Natural killer cell treated with Interleukin-12 subunit alpha and Interleukin-12 subunit beta and Interleukin-15 and Interleukin-18, amount 100 ng/mL, for 72 hours (primary cell): ENCODE measurements at regions not wholly inside any gene's neighbourhood (a gene's known extent, or its start where the extent isn't known, plus 50 kb on each side); places are given as distances from the start of the nearest gene placed in this dataset.
"Not testable (repeated sequence)": the region's sequence is repeated elsewhere in the genome, so short reads cannot be mapped to it uniquely, and the experiment has no call there.

Experiments used
- ATAC-seq, 2 donors: fragments of 150-1000 bp; cut with Tn5 transposase in 1 of 2; sonication (Bioruptor Pico), chemical (Tn5 transposase) in 1 of 2; 2 replicates each; pipeline ENCODE4 v1.10.0; 2021
- DNase-seq: peaks from one replicate; pipeline ENCODE4 v3.0.0; 2022; ENCODE audit warnings: low spot score
- H3K27ac Mint-ChIP-seq, 2 donors: 1 replicate in 1 of 2; 2 replicates in 1 of 2; pipeline ENCODE4 v1.8.0; 2022; ENCODE audit warnings: mixed read lengths in 2 of 2, mild to moderate bottlenecking in 1 of 2, moderate library complexity in 1 of 2
- H3K27me3 Mint-ChIP-seq, 2 donors: 1 replicate in 1 of 2; 2 replicates in 1 of 2; pipeline ENCODE4 v1.8.0; 2022; ENCODE audit warnings: mixed read lengths in 2 of 2
- H3K36me3 Mint-ChIP-seq: one replicate; pipeline ENCODE4 v1.8.0; 2022; ENCODE audit warnings: mixed read lengths
- H3K4me1 Mint-ChIP-seq, 2 donors: 1 replicate in 1 of 2; 2 replicates in 1 of 2; pipeline ENCODE4 v1.8.0; 2022; ENCODE audit warnings: low read depth in 2 of 2, mixed read lengths in 2 of 2, mild to moderate bottlenecking in 1 of 2
- H3K4me3 Mint-ChIP-seq: one replicate; pipeline ENCODE4 v1.8.0; 2022; ENCODE audit warnings: mixed read lengths
- H3K9me3 Mint-ChIP-seq: 2 replicates; pipeline ENCODE4 v1.8.0; 2022; ENCODE audit warnings: mixed read lengths

- ATAC-seq (peak; percentile 83 to 88), DNase-seq (peak; percentile 83)
- Mint-ChIP-seq H3K27ac (peak overlapping the region; percentile 97 to 98), H3K9me3 (no peaks in the 10 kb centered on the region), H3K4me3 (peak overlapping the region; percentile 96), H3K4me1 (peaks cover 31 to 42% of the 10 kb centered on the region in 2 donors), H3K36me3 (peaks cover 5% of the 10 kb centered on the region), H3K27me3 (no peaks in the 10 kb centered on the region)
Observed at GRCh38 chr6:27138837-27139755, 108.4 kb upstream of the PRSS16 start.

DNA sequence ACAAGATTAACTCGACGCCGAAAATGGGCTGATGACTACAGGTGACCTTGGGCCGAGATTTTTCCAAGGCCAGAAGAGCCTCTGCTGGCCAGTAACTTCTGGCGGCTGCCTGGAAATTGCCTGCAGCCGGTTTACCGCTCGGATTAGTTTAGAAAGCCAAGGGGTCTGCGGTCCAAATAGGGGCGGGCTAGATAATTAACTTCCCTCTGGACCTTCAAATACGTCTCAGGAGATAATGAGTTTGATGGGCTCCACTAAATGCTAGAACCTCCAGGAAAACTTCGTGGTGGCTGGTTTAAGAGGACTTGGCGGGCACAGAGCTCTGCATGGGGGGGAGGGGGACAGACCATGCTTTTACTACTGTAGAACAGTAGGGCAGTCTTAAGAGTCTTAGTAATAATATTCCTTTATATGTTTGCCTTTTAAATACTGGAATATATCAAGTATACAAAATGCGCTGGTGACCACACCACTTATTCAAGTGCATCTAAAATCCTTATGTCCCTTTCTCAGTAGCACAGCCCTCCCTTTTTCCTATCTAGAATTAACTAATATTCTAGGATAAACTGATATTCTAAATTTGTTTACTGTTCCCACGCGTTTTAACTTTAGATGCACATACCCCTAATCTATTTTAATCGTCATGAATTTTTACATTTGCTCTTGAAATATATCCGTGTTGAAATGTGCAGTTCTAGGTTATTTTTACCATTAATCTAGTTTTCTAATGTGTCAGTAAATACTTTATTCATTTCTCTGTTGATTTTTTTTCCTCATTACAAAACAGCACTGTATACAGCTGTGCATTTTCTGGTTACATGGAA, 107.5 kb upstream of the PRSS16 start:
- peak overlapping the region; percentile 97 to 98 for H3K27ac Mint-ChIP-seq
- peaks cover 5% of the 10 kb centered on the region for H3K36me3 Mint-ChIP-seq
- DNase-seq (no peak), ATAC-seq (peak; percentile 59 to 62)
- H3K27me3 Mint-ChIP-seq = no peaks in the 10 kb centered on the region
- H3K9me3 Mint-ChIP-seq = no peaks in the 10 kb centered on the region
- H3K4me1 Mint-ChIP-seq = peaks cover 31 to 36% of the 10 kb centered on the region in 2 donors
- peak overlapping the region; percentile 96 for H3K4me3 Mint-ChIP-seq

DNA sequence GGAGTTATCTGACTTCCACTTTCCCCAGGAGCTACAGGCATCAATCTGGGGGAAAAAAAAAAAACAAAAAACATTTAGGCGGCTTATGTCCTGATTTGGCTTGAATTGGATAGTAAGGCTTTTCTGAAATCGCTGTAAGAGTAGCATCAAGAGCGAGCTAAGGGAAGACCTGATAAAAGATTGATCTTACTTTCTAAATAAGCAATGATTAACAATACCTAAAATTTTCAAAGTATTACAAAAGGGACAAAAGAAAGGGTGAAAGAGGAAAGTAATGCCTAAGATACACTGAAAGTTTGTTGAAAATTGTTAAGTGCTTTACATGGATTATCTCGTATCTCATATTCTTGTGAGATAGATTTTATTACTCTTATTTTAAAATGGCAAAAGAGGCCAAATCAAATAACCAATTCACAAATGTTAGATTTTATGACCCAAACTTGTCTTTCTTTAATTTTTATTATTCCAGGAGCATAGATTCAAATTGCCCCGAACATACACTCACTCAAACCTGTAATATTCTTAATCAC, 106.4 kb upstream of the PRSS16 start:
- Mint-ChIP-seq H3K4me3 (peak overlapping the region; percentile 96), H3K4me1 (peaks cover 30 to 36% of the 10 kb centered on the region in 2 donors), H3K27me3 (no peaks in the 10 kb centered on the region), H3K36me3 (peaks cover 5% of the 10 kb centered on the region), H3K27ac (peak overlapping the region; percentile 97 to 98), H3K9me3 (no peaks in the 10 kb centered on the region)
- DNase-seq (no peak), ATAC-seq (no peak)

DNA sequence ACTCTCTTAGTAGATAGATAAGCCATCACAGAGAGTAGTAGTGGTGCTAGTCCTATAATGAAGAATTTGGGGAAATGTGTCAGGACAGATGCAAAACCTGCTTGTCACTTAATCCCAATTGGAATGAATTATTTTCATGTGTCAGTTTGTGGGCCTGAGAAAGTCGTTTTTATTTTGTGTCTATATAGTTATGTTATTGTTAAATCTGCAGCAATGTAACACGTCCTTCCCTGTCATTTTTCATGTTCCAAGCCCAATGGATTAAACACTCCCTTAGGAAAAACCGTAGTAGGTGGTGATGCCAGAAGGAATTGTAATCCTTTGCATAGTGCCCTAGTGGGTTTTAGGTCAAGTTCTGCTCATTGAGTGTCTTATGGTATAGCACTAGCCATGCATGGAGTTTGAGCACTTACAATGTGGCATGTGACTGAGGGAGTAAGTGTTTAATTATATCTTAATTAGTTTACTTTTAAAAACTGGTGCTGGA, 105.9 kb upstream of the PRSS16 start:
- Mint-ChIP-seq H3K4me3 (peak overlapping the region; percentile 96), H3K27me3 (no peaks in the 10 kb centered on the region), H3K36me3 (peaks cover 5% of the 10 kb centered on the region), H3K27ac (peak overlapping the region; percentile 97 to 98), H3K9me3 (no peaks in the 10 kb centered on the region), H3K4me1 (peaks cover 28 to 36% of the 10 kb centered on the region in 2 donors)
- ATAC-seq (no peak), DNase-seq (no peak)

DNA sequence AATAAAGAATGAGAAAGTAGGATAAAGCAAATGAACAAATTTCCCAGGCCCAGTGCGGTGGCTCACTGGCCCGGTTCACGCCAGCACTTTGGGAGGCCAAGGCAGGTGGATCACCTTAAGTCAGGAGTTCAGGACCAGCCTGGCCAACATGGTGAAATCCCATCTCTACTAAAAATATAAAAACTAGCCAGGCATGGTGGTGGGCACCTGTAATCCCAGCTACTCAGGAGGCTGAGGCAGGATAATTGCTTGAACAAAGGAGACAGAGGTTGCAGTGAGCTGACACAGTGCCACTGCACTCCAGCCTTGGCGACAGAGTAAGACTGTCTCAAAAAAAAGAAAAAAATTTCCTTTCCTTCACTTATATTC, 104.5 kb upstream of the PRSS16 start:
- ATAC-seq, H3K36me3 Mint-ChIP-seq, DNase-seq, H3K27ac Mint-ChIP-seq, H3K9me3 Mint-ChIP-seq, H3K27me3 Mint-ChIP-seq: not testable (repeated sequence)
- peaks cover 28 to 35% of the 10 kb centered on the region in 2 donors for H3K4me1 Mint-ChIP-seq
- peak overlapping the region; percentile 37 for H3K4me3 Mint-ChIP-seq

GRCh38 chr6:27143474-27144026, 104.0 kb upstream of the PRSS16 start:
- no peak for ATAC-seq
- peaks cover 25 to 33% of the 10 kb centered on the region in 2 donors for H3K4me1 Mint-ChIP-seq
- H3K36me3 Mint-ChIP-seq = peaks cover 5% of the 10 kb centered on the region
- no peak for DNase-seq
- peak overlapping the region; percentile 37 for H3K4me3 Mint-ChIP-seq
- no peak overlapping the region for H3K27ac Mint-ChIP-seq
- H3K27me3 Mint-ChIP-seq = no peaks in the 10 kb centered on the region
- no peaks in the 10 kb centered on the region for H3K9me3 Mint-ChIP-seq

DNA sequence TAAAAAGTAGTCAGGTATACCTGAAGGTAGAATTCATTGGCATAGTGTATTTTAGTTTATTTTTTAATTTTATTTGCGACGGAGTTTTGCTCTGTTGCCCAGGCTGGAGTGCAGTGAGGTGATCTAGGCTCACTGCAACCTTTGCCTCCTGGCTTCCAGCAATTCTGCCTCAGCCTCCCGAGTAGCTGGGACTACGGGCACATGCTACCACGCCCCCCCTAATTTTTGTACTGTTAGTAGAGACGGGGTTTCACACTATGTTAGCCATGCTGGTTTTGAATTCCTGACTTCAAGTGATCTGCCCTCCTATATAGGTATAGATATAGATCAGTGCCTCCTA, 102.8 kb upstream of the PRSS16 start:
- no peaks in the 10 kb centered on the region for H3K27me3 Mint-ChIP-seq
- H3K27ac Mint-ChIP-seq = no peak overlapping the region
- H3K9me3 Mint-ChIP-seq = no peaks in the 10 kb centered on the region
- H3K4me3 Mint-ChIP-seq = no peak overlapping the region
- ATAC-seq (no peak), DNase-seq (no peak)
- peaks cover 5% of the 10 kb centered on the region for H3K36me3 Mint-ChIP-seq
- peaks cover 17 to 25% of the 10 kb centered on the region in 2 donors for H3K4me1 Mint-ChIP-seq

- H3K4me1 Mint-ChIP-seq = peaks cover 14 to 22% of the 10 kb centered on the region in 2 donors
- H3K27ac Mint-ChIP-seq = no peak overlapping the region
- no peaks in the 10 kb centered on the region for H3K9me3 Mint-ChIP-seq
- H3K4me3 Mint-ChIP-seq = no peak overlapping the region
- DNase-seq (peak; percentile 83), ATAC-seq (peak; percentile 50 to 60)
- peaks cover 5% of the 10 kb centered on the region for H3K36me3 Mint-ChIP-seq
- H3K27me3 Mint-ChIP-seq = no peaks in the 10 kb centered on the region
Observed at GRCh38 chr6:27145731-27146455, 101.6 kb upstream of the PRSS16 start.

- not testable (repeated sequence) for DNase-seq, H3K9me3 Mint-ChIP-seq, H3K36me3 Mint-ChIP-seq
Observed at GRCh38 chr6:27146456-27146705, 101.1 kb upstream of the PRSS16 start.

GRCh38 chr6:27146706-27147505, 100.6 kb upstream of the PRSS16 start:
- ATAC-seq (peak; percentile 84 to 89), DNase-seq (peak; percentile 89)
- Mint-ChIP-seq H3K4me1 (peaks cover 7 to 12% of the 10 kb centered on the region in 2 donors), H3K36me3 (peaks cover 5% of the 10 kb centered on the region), H3K9me3 (no peaks in the 10 kb centered on the region), H3K27ac (no peak overlapping the region), H3K4me3 (no peak overlapping the region), H3K27me3 (no peaks in the 10 kb centered on the region)

More at GRCh38 chr6:27146456-27146705, 101.1 kb upstream of the PRSS16 start:
- H3K27me3 Mint-ChIP-seq, H3K27ac Mint-ChIP-seq, H3K4me3 Mint-ChIP-seq, ATAC-seq: not testable (repeated sequence)
- peaks cover 11 to 17% of the 10 kb centered on the region in 2 donors for H3K4me1 Mint-ChIP-seq

DNA sequence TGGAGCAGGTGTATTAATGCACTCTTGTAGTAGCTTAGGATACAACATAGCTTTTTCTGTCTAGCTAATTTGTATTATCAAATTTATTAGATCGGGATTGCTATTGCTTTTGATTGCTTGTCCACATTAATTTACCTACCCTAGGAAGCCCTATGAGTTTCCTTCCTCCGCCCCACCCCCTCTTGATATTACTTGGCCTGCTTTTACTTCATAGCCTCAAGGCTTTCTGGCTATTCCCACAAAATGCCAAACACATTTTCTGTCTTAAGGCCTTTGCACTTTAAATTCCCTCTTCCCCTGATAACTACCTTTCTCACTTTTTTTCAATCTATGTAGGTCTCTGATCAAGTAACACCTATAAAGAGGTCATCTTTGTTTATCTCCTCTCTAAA, 99.1 kb upstream of the PRSS16 start:
- ATAC-seq (no peak), DNase-seq (no peak)
- Mint-ChIP-seq H3K9me3 (no peaks in the 10 kb centered on the region), H3K4me1 (peaks cover 5 to 9% of the 10 kb centered on the region in 2 donors), H3K4me3 (peak overlapping the region; percentile 45), H3K27ac (peak overlapping the region in 1 of 2 donors; percentile 45), H3K27me3 (no peaks in the 10 kb centered on the region), H3K36me3 (peaks cover 2% of the 10 kb centered on the region)

GRCh38 chr6:27149150-27149549, 98.4 kb upstream of the PRSS16 start:
- ATAC-seq = no peak
- Mint-ChIP-seq H3K27ac (no peak overlapping the region), H3K36me3 (no peaks in the 10 kb centered on the region), H3K9me3 (no peaks in the 10 kb centered on the region), H3K4me1 (peaks cover 3 to 6% of the 10 kb centered on the region in 2 donors), H3K4me3 (no peak overlapping the region), H3K27me3 (no peaks in the 10 kb centered on the region)
- no peak for DNase-seq
